ENCODE measurements at regions not wholly inside any gene's neighbourhood (a gene's known extent, or its start where the extent isn't known, plus 50 kb on each side); places are given as distances from the start of the nearest gene placed in this dataset.

GRCh38 chr11:97620007-97620406, 1230.2 kb downstream of the JRKL start:
- Histone ChIP-seq H3K4me3 (no peak overlapping the region), H2AFZ (ENCODE audit: control insufficient read depth, low read depth, low read length) (no peak overlapping the region), H3K4me2 (ENCODE audit: control insufficient read depth, insufficient read depth) (no peak overlapping the region), H3K4me1 (ENCODE audit: control insufficient read depth, insufficient read depth, low read length) (no peaks in the 10 kb centered on the region), H3K9me3 (replicated peaks; ENCODE audit: control insufficient read depth, insufficient read depth, low read length) (no peaks in the 10 kb centered on the region), H4K20me1 (ENCODE audit: control insufficient read depth, insufficient read depth) (no peaks in the 10 kb centered on the region), H3K27ac (ENCODE audit: control insufficient read depth, insufficient read depth) (no peak overlapping the region), H3K27me3 (replicated peaks in 1 of 2; ENCODE audit: control insufficient read depth in 2 of 2, insufficient read depth in 2 of 2, low read length in 1 of 2) (no peaks in the 10 kb centered on the region), H3K36me3 (ENCODE audit: control insufficient read depth in 2 of 2, insufficient read depth in 2 of 2, low read length in 1 of 2) (no peaks in the 10 kb centered on the region), H3K9ac (ENCODE audit: control insufficient read depth, insufficient read depth, low read length) (no peak overlapping the region), H3K79me2 (ENCODE audit: control insufficient read depth, insufficient read depth, low read length) (no peaks in the 10 kb centered on the region)
- no peak for DNase-seq (ENCODE audit: low read depth, low spot score)
- intact Hi-C loops (cut with micrococcal nuclease; ENCODE audit: unreplicated experiment) (no loop called here), in situ Hi-C loops (cut with MboI) (loop anchor here (25.0 kb wide), 1 partner anchor 1392 kb away; the partner anchor contains the start of gene CNTN5)
- no TSS peak for BruUV-seq (replicated peaks)
- no peak for ATAC-seq
- POLR2A ChIA-PET = no interaction called here
- no peak for FAIRE-seq
- TF ChIP-seq ATF7 (IDR thresholded peaks at IDR 0.05; ENCODE audit: low read depth) (no peak), POLR2AphosphoS5 (IDR thresholded peaks at IDR 0.05; ENCODE audit: low read length) (no peak), JUND (IDR thresholded peaks at IDR 0.05; ENCODE audit: low read depth, low read length) (no peak), SRF (IDR thresholded peaks at IDR 0.05; ENCODE audit: low read depth in 2 of 2, low read length in 2 of 2) (no peak)
- CTCF ChIA-PET = interaction anchor here (0.6 kb wide), 1 partner anchor 936 kb away, joined by 3 read pairs; no protein-coding TSS in a partner anchor
- SMC1A ChIA-PET (ENCODE audit: uncharacterized antibody, unreplicated experiment) = no interaction called here
- RAD21 ChIA-PET (ENCODE audit: unreplicated experiment) = no interaction called here

- in situ Hi-C loops (cut with MboI) = loop anchor here (25.0 kb wide), 1 partner anchor 1391 kb away; the partner anchor contains the start of gene CNTN5
- Histone ChIP-seq H4K20me1 (ENCODE audit: control insufficient read depth, insufficient read depth) (no peaks in the 10 kb centered on the region), H3K27me3 (replicated peaks in 1 of 2; ENCODE audit: control insufficient read depth in 2 of 2, insufficient read depth in 2 of 2, low read length in 1 of 2) (no peaks in the 10 kb centered on the region), H3K4me2 (ENCODE audit: control insufficient read depth, insufficient read depth) (no peak overlapping the region), H3K4me3 (no peak overlapping the region), H2AFZ (ENCODE audit: control insufficient read depth, low read depth, low read length) (no peak overlapping the region), H3K9ac (ENCODE audit: control insufficient read depth, insufficient read depth, low read length) (no peak overlapping the region), H3K4me1 (ENCODE audit: control insufficient read depth, insufficient read depth, low read length) (no peaks in the 10 kb centered on the region), H3K27ac (ENCODE audit: control insufficient read depth, insufficient read depth) (no peak overlapping the region), H3K9me3 (replicated peaks; ENCODE audit: control insufficient read depth, insufficient read depth, low read length) (no peaks in the 10 kb centered on the region), H3K36me3 (ENCODE audit: control insufficient read depth in 2 of 2, insufficient read depth in 2 of 2, low read length in 1 of 2) (no peaks in the 10 kb centered on the region), H3K79me2 (ENCODE audit: control insufficient read depth, insufficient read depth, low read length) (no peaks in the 10 kb centered on the region)
- intact Hi-C loops (cut with micrococcal nuclease; ENCODE audit: unreplicated experiment) = no loop called here
- ChIA-PET POLR2A (no interaction called here), CTCF (no interaction called here), SMC1A (ENCODE audit: uncharacterized antibody, unreplicated experiment) (no interaction called here), RAD21 (ENCODE audit: unreplicated experiment) (no interaction called here)
- ATAC-seq (no peak), DNase-seq (ENCODE audit: low read depth, low spot score) (no peak), FAIRE-seq (no peak)
- BruUV-seq (replicated peaks) = no TSS peak
- TF ChIP-seq SIN3A (IDR thresholded peaks at IDR 0.05; ENCODE audit: low read depth, low read length) = no peak
- no peak for TF ChIP-seq ESRRA (IDR thresholded peaks at IDR 0.05; ENCODE audit: low read length)
- no peak for TF ChIP-seq NR2F1 (conservative IDR thresholded peaks at IDR 0.05)
- no peak for TF ChIP-seq ZNF622 (IDR thresholded peaks at IDR 0.05)
- TF ChIP-seq KAT2A (conservative IDR thresholded peaks at IDR 0.05; ENCODE audit: control insufficient read depth, low read depth, low read length) = no peak
- TF ChIP-seq RAD51 (IDR thresholded peaks at IDR 0.05) = no peak
- no peak for TF ChIP-seq KLF5 (IDR thresholded peaks at IDR 0.05; ENCODE audit: partially characterized antibody)
Measured at GRCh38 chr11:97621282-97621681, 1231.5 kb downstream of the JRKL start.

Measured in GM12878 (cell line).